IMR-90 (cell line): ENCODE measurements at regions not wholly inside any gene's neighbourhood (a gene's known extent, or its start where the extent isn't known, plus 50 kb on each side); places are given as distances from the start of the nearest gene placed in this dataset.

Experiments
- ATAC-seq: fragments of 200-7000 bp; cut with Tn5 transposase; 2 replicates; pipeline ENCODE4 v1.9.1; 2020; ENCODE audit warnings: low read depth, mild to moderate bottlenecking, moderate library complexity
- BruUV-seq: library from RNA; stranded (reverse); fragments of 400-500 nt; replicated peaks from 2 replicates; lab custom pipeline; 2021; lab: Mats Ljungman, UMichigan
- CTCF ChIA-PET: fragments of 300-600 bp; formaldehyde crosslinking; extraction: SDS; loops from one replicate; lab custom pipeline; 2021; ENCODE audit warnings: antibody characterized with exemption; lab: Yijun Ruan, JAX
- POLR2A ChIA-PET: fragments of 300-600 bp; sonication (Branson Sonifier 250); formaldehyde crosslinking; loops from one replicate; lab custom pipeline; 2022; ENCODE audit warnings: antibody characterized with exemption; ENCODE audit not compliant: unreplicated experiment; lab: Charles Lee
- DNase-seq: peaks from one replicate; pipeline ENCODE4 v3.0.0; 2013
- H2AFZ ChIP-seq: replicated peaks from 2 replicates; pipeline ENCODE3; 2013; ENCODE audit warnings: low read length, mild to moderate bottlenecking; ENCODE audit not compliant: poor library complexity
- H2AK5ac ChIP-seq: 2 replicates; pipeline ENCODE4 v1.6.1; 2013; ENCODE audit warnings: low read depth, low read length, inconsistent platforms
- H2AK9ac ChIP-seq: replicated peaks from 2 replicates; pipeline ENCODE3; 2013; ENCODE audit warnings: mild to moderate bottlenecking, low read depth, low read length, moderate library complexity; ENCODE audit not compliant: poor library complexity
- H2BK120ac ChIP-seq: 2 replicates; pipeline ENCODE4 v1.6.1; 2013; ENCODE audit warnings: low read depth, low read length, inconsistent platforms
- H2BK15ac ChIP-seq: 3 replicates; pipeline ENCODE4 v1.6.1; 2013; ENCODE audit warnings: low read depth, low read length, inconsistent platforms
- H2BK20ac ChIP-seq: 2 replicates; pipeline ENCODE4 v1.6.1; 2013; ENCODE audit warnings: low read depth, mild to moderate bottlenecking, inconsistent platforms, low read length, moderate library complexity
- H2BK5ac ChIP-seq: 2 replicates; pipeline ENCODE4 v1.6.1; 2013; ENCODE audit warnings: mild to moderate bottlenecking, low read depth, low read length, inconsistent platforms; ENCODE audit not compliant: poor library complexity, severe bottlenecking
- H3K14ac ChIP-seq: replicated peaks from 2 replicates; pipeline ENCODE4 v1.6.1; 2013; ENCODE audit warnings: low read depth, low read length, inconsistent platforms
- H3K18ac ChIP-seq: 2 replicates; pipeline ENCODE4 v1.6.1; 2013; ENCODE audit warnings: low read depth, low read length, control low read depth
- H3K23ac ChIP-seq: 2 replicates; pipeline ENCODE4 v1.6.1; 2013; ENCODE audit warnings: low read depth, low read length, inconsistent platforms
- H3K27ac ChIP-seq: 2 replicates; pipeline ENCODE4 v1.5.1; 2013; ENCODE audit warnings: mild to moderate bottlenecking, control low read depth, low read length; ENCODE audit not compliant: insufficient read depth
- H3K27me3 ChIP-seq: 2 replicates; pipeline ENCODE4 v1.6.1; 2013; ENCODE audit warnings: low read length; ENCODE audit not compliant: control insufficient read depth, insufficient read depth
- H3K36me3 ChIP-seq: 2 replicates; pipeline ENCODE4 v1.6.1; 2013; ENCODE audit warnings: low read length, mixed read lengths; ENCODE audit not compliant: control insufficient read depth, insufficient read depth
- H3K4ac ChIP-seq: 2 replicates; pipeline ENCODE4 v1.6.1; 2013; ENCODE audit warnings: low read depth, low read length, inconsistent platforms
- H3K4me1 ChIP-seq: 2 replicates; pipeline ENCODE4 v1.6.1; 2013; ENCODE audit warnings: low read length, mixed read lengths; ENCODE audit not compliant: control insufficient read depth, insufficient read depth
- H3K4me2 ChIP-seq: 2 replicates; pipeline ENCODE4 v1.6.1; 2013; ENCODE audit warnings: low read depth, mild to moderate bottlenecking, control low read depth, low read length, moderate library complexity
- H3K4me3 ChIP-seq: 2 replicates; pipeline ENCODE4 v1.5.1; 2013; ENCODE audit warnings: low read depth, mild to moderate bottlenecking, control low read depth, low read length, moderate library complexity; ENCODE audit not compliant: insufficient read depth
- H3K56ac ChIP-seq: 2 replicates; pipeline ENCODE4 v1.6.1; 2013; ENCODE audit warnings: low read length, inconsistent platforms; ENCODE audit not compliant: insufficient read depth; ENCODE audit errors: extremely low read depth
- H3K79me1 ChIP-seq, 2 experiments: 2 replicates each; pipeline ENCODE4 v1.6.1; 2013; ENCODE audit warnings: low read length in 2 of 2, inconsistent platforms in 1 of 2, low read depth in 1 of 2
- H3K9ac ChIP-seq: 2 replicates; pipeline ENCODE4 v1.6.1; 2013; ENCODE audit warnings: low read depth, low read length, control low read depth
- H3K9me1 ChIP-seq: 2 replicates; pipeline ENCODE4 v1.6.1; 2013; ENCODE audit warnings: low read length, inconsistent platforms; ENCODE audit not compliant: insufficient read depth
- H3K9me3 ChIP-seq: 2 replicates; pipeline ENCODE4 v1.6.1; 2013; ENCODE audit warnings: low read length; ENCODE audit not compliant: control insufficient read depth, insufficient read depth
- H4K20me1 ChIP-seq: 2 replicates; pipeline ENCODE4 v1.6.1; 2013; ENCODE audit warnings: low read length, inconsistent platforms; ENCODE audit not compliant: insufficient read depth
- H4K5ac ChIP-seq: 2 replicates; pipeline ENCODE4 v1.6.1; 2013; ENCODE audit warnings: mild to moderate bottlenecking, low read depth, low read length, control low read depth
- H4K8ac ChIP-seq, 2 experiments: 2 replicates each; pipeline ENCODE4 v1.6.1; 2013; ENCODE audit warnings: low read depth in 2 of 2, low read length in 2 of 2, control low read depth in 1 of 2, inconsistent platforms in 1 of 2
- H4K91ac ChIP-seq: 2 replicates; pipeline ENCODE4 v1.6.1; 2013; ENCODE audit warnings: low read depth, low read length, inconsistent platforms; ENCODE audit not compliant: insufficient read depth
- CEBPB ChIP-seq: IDR thresholded peaks from 2 replicates; pipeline ENCODE4 v1.6.1; 2012; ENCODE audit warnings: low read depth, low read length, improper control_type of control experiment
- CTCF ChIP-seq: conservative IDR thresholded peaks from 2 replicates; pipeline ENCODE4 v1.5.1; 2012; ENCODE audit warnings: mild to moderate bottlenecking, low read depth, low read length, improper control_type of control experiment
- MAFK ChIP-seq: IDR thresholded peaks from 2 replicates; pipeline ENCODE4 v1.6.1; 2012; ENCODE audit warnings: low read depth, low read length, improper control_type of control experiment
- NFE2L2 ChIP-seq: fragments of 150-350 bp; IDR thresholded peaks from 2 replicates; pipeline ENCODE4 v1.6.1; 2016; ENCODE audit warnings: low read depth, mild to moderate bottlenecking, low read length
- POLR2A ChIP-seq: IDR thresholded peaks from 2 replicates; pipeline ENCODE4 v1.6.1; 2012; ENCODE audit warnings: mild to moderate bottlenecking, low read depth, low read length
- RAD21 ChIP-seq: IDR thresholded peaks from 2 replicates; pipeline ENCODE4 v1.6.1; 2012; ENCODE audit warnings: low read length, improper control_type of control experiment
- SMC3 ChIP-seq: fragments of 150-350 bp; IDR thresholded peaks from 2 replicates; pipeline ENCODE4 v1.6.1; 2016; ENCODE audit warnings: low read depth, mild to moderate bottlenecking, antibody characterized with exemption, low read length, moderate library complexity
- dilution Hi-C: fragments of 300-500 bp; cut with HindIII; formaldehyde crosslinking; loops from one replicate; pipeline ENCODE4 v1.14.3; 2018; ENCODE audit warnings: low sequenced_read_pairs; ENCODE audit not compliant: unreplicated experiment
- in situ Hi-C: fragments of 300-500 bp; cut with MboI; formaldehyde crosslinking; loops from 3 replicates; pipeline ENCODE4 v1.14.3; 2019; ENCODE audit warnings: low sequenced_read_pairs, inconsistent platforms, mixed read lengths
- intact Hi-C: fragments of 100-400 bp; cut with micrococcal nuclease; formaldehyde crosslinking; loops from 2 replicates; pipeline ENCODE4 v1.10.0; 2022

- ChIA-PET CTCF (no interaction called here), POLR2A (no interaction called here)
- no peak for DNase-seq
- in situ Hi-C loops: no loop called here
- dilution Hi-C loops: no loop called here
- H3K4ac ChIP-seq: no peak overlapping the region
- no peak overlapping the region for H3K9ac ChIP-seq
- intact Hi-C loops: no loop called here
- H3K23ac ChIP-seq: no peak overlapping the region
- no peak overlapping the region for H2BK20ac ChIP-seq
- H3K9me3 ChIP-seq: no peaks in the 10 kb centered on the region
- H4K5ac ChIP-seq: no peak overlapping the region
- H4K8ac ChIP-seq: no peak overlapping the region
- no peak overlapping the region for H2BK120ac ChIP-seq
- ATAC-seq: no peak
- no TSS peak for BruUV-seq
- no peak overlapping the region for H3K4me3 ChIP-seq
- H3K4me2 ChIP-seq: no peak overlapping the region
- H3K4me1 ChIP-seq: no peaks in the 10 kb centered on the region
- no peaks in the 10 kb centered on the region for H3K36me3 ChIP-seq
- no peak overlapping the region for H2BK15ac ChIP-seq
- H3K18ac ChIP-seq: no peak overlapping the region
- no peaks in the 10 kb centered on the region for H4K20me1 ChIP-seq
- no peak overlapping the region for H3K14ac ChIP-seq
- no peaks in the 10 kb centered on the region for H3K9me1 ChIP-seq
- no peak overlapping the region for H2AK5ac ChIP-seq
- no peaks in the 10 kb centered on the region for H3K27me3 ChIP-seq
- H2AFZ ChIP-seq: no peak overlapping the region
- H3K56ac ChIP-seq: no peak overlapping the region
- no peak overlapping the region for H4K91ac ChIP-seq
- H2AK9ac ChIP-seq: no peak overlapping the region
- TF ChIP-seq POLR2A (no peak), SMC3 (no peak), RAD21 (no peak), MAFK (no peak), NFE2L2 (no peak), CEBPB (no peak), CTCF (no peak)
- H3K27ac ChIP-seq: no peak overlapping the region
- H3K79me1 ChIP-seq: no peaks in the 10 kb centered on the region
- no peak overlapping the region for H2BK5ac ChIP-seq
These were observed 141.9 kb upstream of the LRRC7 start for GRCh38 chr1:69425871-69426270.
